GM23338 (cell line): ENCODE measurements at regions not wholly inside any gene's neighbourhood (a gene's known extent, or its start where the extent isn't known, plus 50 kb on each side); places are given as distances from the start of the nearest gene placed in this dataset.
"Not testable (repeated sequence)": the region's sequence is repeated elsewhere in the genome, so short reads cannot be mapped to it uniquely, and the experiment has no call there.

Source experiments
- ATAC-seq: fragments of 200-7000 bp; cut with Tn5 transposase; 3 replicates; pipeline ENCODE4 v1.9.1; 2020
- DNase-seq: peaks from one replicate; pipeline ENCODE4 v3.0.0-alpha.2; 2015; ENCODE audit warnings: low spot score
- H2AFZ ChIP-seq: fragments of 200-600 bp; sonication (generic); 2 replicates; pipeline ENCODE4 v1.8.0; 2016; ENCODE audit warnings: antibody characterized with exemption, mild to moderate bottlenecking, moderate library complexity
- H3F3A ChIP-seq: fragments of 200-600 bp; sonication (generic); replicated peaks from 2 replicates; pipeline ENCODE4 v1.8.0; 2017; ENCODE audit warnings: antibody characterized with exemption, mixed run types, low read depth
- H3K27ac ChIP-seq: fragments of 200-600 bp; sonication (generic); 2 replicates; pipeline ENCODE4 v1.6.1; 2016; ENCODE audit warnings: low read depth
- H3K27me3 ChIP-seq: fragments of 200-600 bp; sonication (generic); 2 replicates; pipeline ENCODE4 v1.8.0; 2016; ENCODE audit warnings: mild to moderate bottlenecking, mixed run types, moderate library complexity; ENCODE audit not compliant: insufficient read depth
- H3K36me3 ChIP-seq: fragments of 200-600 bp; sonication (generic); 2 replicates; pipeline ENCODE4 v1.8.0; 2016; ENCODE audit warnings: mild to moderate bottlenecking; ENCODE audit not compliant: insufficient read depth
- H3K4me1 ChIP-seq: fragments of 200-600 bp; sonication (generic); 2 replicates; pipeline ENCODE4 v1.8.0; 2016; ENCODE audit warnings: mild to moderate bottlenecking, moderate library complexity; ENCODE audit not compliant: insufficient read depth
- H3K4me2 ChIP-seq: fragments of 200-600 bp; sonication (generic); 2 replicates; pipeline ENCODE4 v1.7.1; 2017; ENCODE audit warnings: mixed run types
- H3K4me3 ChIP-seq: fragments of 200-600 bp; sonication (generic); 2 replicates; pipeline ENCODE4 v1.6.1; 2016; ENCODE audit warnings: mixed run types
- H3K79me2 ChIP-seq: fragments of 200-600 bp; sonication (generic); replicated peaks from 2 replicates; pipeline ENCODE4 v1.8.0; 2017; ENCODE audit warnings: mild to moderate bottlenecking; ENCODE audit not compliant: insufficient read depth
- H3K9me2 ChIP-seq: fragments of 200-600 bp; sonication (generic); 2 replicates; pipeline ENCODE4 v1.8.0; 2017; ENCODE audit not compliant: insufficient read depth
- H4K20me1 ChIP-seq: fragments of 200-600 bp; sonication (generic); replicated peaks from 2 replicates; pipeline ENCODE4 v1.8.0; 2017; ENCODE audit warnings: mild to moderate bottlenecking; ENCODE audit not compliant: insufficient read depth
- H3K27ac Mint-ChIP-seq: 2 replicates; pipeline ENCODE4 v1.8.0; 2020; ENCODE audit warnings: inconsistent platforms, mild to moderate bottlenecking, moderate library complexity, mixed read lengths
- H3K27me3 Mint-ChIP-seq: 3 replicates; pipeline ENCODE4 v1.8.0; 2022; ENCODE audit warnings: low read depth, mild to moderate bottlenecking, moderate library complexity, mixed read lengths, inconsistent platforms; ENCODE audit not compliant: insufficient read depth, poor library complexity
- H3K36me3 Mint-ChIP-seq: 3 replicates; pipeline ENCODE4 v1.8.0; 2021; ENCODE audit warnings: low read depth, mild to moderate bottlenecking, inconsistent platforms, moderate library complexity, mixed read lengths
- H3K4me1 Mint-ChIP-seq: 3 replicates; pipeline ENCODE4 v1.8.0; 2020; ENCODE audit warnings: mild to moderate bottlenecking, inconsistent platforms, mixed read lengths
- H3K4me3 Mint-ChIP-seq: 3 replicates; pipeline ENCODE4 v1.8.0; 2021; ENCODE audit warnings: moderate library complexity, mild to moderate bottlenecking, inconsistent platforms, mixed read lengths
- H3K9me3 Mint-ChIP-seq: 3 replicates; pipeline ENCODE4 v1.8.0; 2020; ENCODE audit warnings: moderate library complexity, mild to moderate bottlenecking, inconsistent platforms, mixed read lengths
- CREB1 ChIP-seq: fragments of 250-450 bp; sonication (Bioruptor Pico); IDR thresholded peaks from 2 replicates; pipeline ENCODE4 v1.5.0; 2020; ENCODE audit warnings: low read depth, mild to moderate bottlenecking, moderate library complexity
- EZH2 ChIP-seq: fragments of 200-600 bp; sonication (generic); IDR thresholded peaks from one replicate; pipeline ENCODE4 v1.8.0; 2017; ENCODE audit warnings: antibody characterized with exemption, mild to moderate bottlenecking, low read depth; ENCODE audit not compliant: unreplicated experiment
- NANOG ChIP-seq: IDR thresholded peaks from 2 replicates; pipeline ENCODE4 v1.6.1; 2016; ENCODE audit warnings: antibody characterized with exemption, borderline replicate concordance
- ZNF114 ChIP-seq: fragments of 250-450 bp; sonication (Bioruptor Pico); IDR thresholded peaks from 2 replicates; pipeline ENCODE4 v1.5.0; 2020; ENCODE audit warnings: mild to moderate bottlenecking, moderate library complexity
- ZNF462 ChIP-seq: fragments of 250-450 bp; sonication (Bioruptor Pico); IDR thresholded peaks from 2 replicates; pipeline ENCODE4 v1.5.0; 2020; ENCODE audit warnings: mild to moderate bottlenecking, moderate library complexity
- TF ChIP-seq, protein P1 (sequence below): IDR thresholded peaks from 2 replicates; pipeline ENCODE4 v1.6.1; 2016; ENCODE audit warnings: antibody characterized with exemption

DNA sequence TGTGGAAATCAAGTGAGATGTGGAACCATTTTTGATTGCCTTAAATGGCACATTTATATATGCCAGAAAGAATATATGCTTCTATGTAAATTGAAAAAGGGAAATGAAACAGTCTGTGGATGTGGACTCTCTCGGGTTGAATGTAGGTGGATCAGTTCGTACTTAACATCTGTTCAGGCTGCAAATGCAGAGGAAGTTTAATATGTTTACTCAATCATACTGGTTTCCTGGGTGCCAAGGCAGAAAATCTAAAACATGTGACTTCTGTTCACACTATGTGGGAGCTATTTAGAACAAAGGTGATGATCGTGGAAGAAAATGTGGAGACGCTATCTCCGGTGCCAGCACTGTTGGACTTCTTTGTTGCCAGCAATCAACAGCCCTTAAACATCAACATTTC, 1809.9 kb downstream of the ARAP2 start:
- not testable (repeated sequence) for H3K36me3 Mint-ChIP-seq, H3K4me3 Mint-ChIP-seq, ATAC-seq, H3K27me3 ChIP-seq, H3K27ac Mint-ChIP-seq, H3K9me2 ChIP-seq, H3K27me3 Mint-ChIP-seq, H4K20me1 ChIP-seq, H3F3A ChIP-seq, H3K27ac ChIP-seq, H3K4me2 ChIP-seq, H3K4me1 ChIP-seq, H3K36me3 ChIP-seq, H3K9me3 Mint-ChIP-seq, H3K4me3 ChIP-seq, H2AFZ ChIP-seq, H3K79me2 ChIP-seq, H3K4me1 Mint-ChIP-seq, DNase-seq

- Histone ChIP-seq H3K4me2 (no peak overlapping the region), H3K79me2 (no peaks in the 10 kb centered on the region), H3K9me2 (no peaks in the 10 kb centered on the region), H3K27me3 (no peaks in the 10 kb centered on the region), H3K4me1 (no peaks in the 10 kb centered on the region), H3K4me3 (no peak overlapping the region), H3K36me3 (no peaks in the 10 kb centered on the region), H2AFZ (no peak overlapping the region), H3K27ac (no peak overlapping the region), H4K20me1 (no peaks in the 10 kb centered on the region), H3F3A (no peaks in the 10 kb centered on the region)
- Mint-ChIP-seq H3K4me1 (no peaks in the 10 kb centered on the region), H3K36me3 (no peaks in the 10 kb centered on the region; the same call in 2 of the 3 replicates), H3K9me3 (peaks cover 6% of the 10 kb centered on the region; the same call in 2 of the 3 replicates), H3K27ac (no peak overlapping the region), H3K27me3 (no peaks in the 10 kb centered on the region), H3K4me3 (no peak overlapping the region)
- no peak for DNase-seq
- TF ChIP-seq, protein P1, sequence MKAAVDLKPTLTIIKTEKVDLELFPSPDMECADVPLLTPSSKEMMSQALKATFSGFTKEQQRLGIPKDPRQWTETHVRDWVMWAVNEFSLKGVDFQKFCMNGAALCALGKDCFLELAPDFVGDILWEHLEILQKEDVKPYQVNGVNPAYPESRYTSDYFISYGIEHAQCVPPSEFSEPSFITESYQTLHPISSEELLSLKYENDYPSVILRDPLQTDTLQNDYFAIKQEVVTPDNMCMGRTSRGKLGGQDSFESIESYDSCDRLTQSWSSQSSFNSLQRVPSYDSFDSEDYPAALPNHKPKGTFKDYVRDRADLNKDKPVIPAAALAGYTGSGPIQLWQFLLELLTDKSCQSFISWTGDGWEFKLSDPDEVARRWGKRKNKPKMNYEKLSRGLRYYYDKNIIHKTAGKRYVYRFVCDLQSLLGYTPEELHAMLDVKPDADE = no peak
- no peak for TF ChIP-seq CREB1 (CRISPR knock-in tag)
- TF ChIP-seq NANOG = no peak
- TF ChIP-seq ZNF462 (CRISPR knock-in tag) = no peak
- TF ChIP-seq ZNF114 = no peak
- TF ChIP-seq EZH2 = no peak
- no peak for ATAC-seq
These were observed 1780.1 kb downstream of the ARAP2 start for GRCh38 chr4:34464196-34464595.
